HK-2 (cell line): ENCODE measurements at regions not wholly inside any gene's neighbourhood (a gene's known extent, or its start where the extent isn't known, plus 50 kb on each side); places are given as distances from the start of the nearest gene placed in this dataset.

Source experiments
- DNase-seq: peaks from one replicate; pipeline ENCODE4 v3.0.0-alpha.2; 2018; ENCODE audit not compliant: unreplicated experiment

DNA sequence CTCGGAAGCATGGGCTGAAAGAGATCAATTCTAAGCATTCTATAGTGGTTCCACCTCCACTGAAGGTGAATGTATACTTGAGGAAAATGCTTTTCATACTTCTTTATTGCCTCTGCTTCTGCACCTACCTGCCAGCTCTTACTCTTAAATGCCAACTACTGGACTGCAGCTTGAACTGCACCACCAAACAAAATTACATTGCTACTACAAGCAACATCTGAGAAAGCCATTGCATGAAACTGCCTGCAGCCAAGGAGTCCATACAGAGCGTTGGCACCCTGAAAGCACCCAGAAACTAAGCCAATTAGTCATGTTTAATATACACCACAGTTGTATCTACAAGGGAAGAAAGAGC lies 440.9 kb downstream of the BTBD3 start:
- no peak for DNase-seq

- DNase-seq, result no peak
Measured at GRCh38 chr20:12371990-12372389, 454.3 kb downstream of the BTBD3 start.

GRCh38 chr20:12372557-12372956 lies 454.9 kb downstream of the BTBD3 start:
- DNase-seq, result no peak

- DNase-seq, result no peak
Measured at GRCh38 chr20:12375967-12376366, 458.3 kb downstream of the BTBD3 start.

DNA sequence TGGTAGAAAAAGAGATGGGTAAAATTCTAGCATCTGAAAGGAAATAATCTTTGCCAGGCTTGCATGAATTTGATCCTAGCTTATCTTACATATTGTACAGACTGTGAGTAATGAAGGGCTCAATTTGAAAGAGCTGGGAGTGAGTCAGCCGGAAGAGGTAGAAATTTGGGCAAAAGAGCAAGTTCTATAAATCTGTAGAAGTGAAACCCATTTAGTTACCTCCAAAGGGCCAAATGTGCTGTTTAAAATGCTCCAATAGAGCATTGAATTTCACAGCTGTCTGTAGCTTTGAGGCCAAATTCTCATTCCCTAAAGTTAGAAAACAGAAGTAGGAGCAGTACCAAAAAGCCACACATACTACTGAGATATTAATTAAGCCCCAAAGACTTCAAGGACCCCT lies 466.1 kb downstream of the BTBD3 start:
- DNase-seq, result no peak

- DNase-seq, result no peak
Measured at GRCh38 chr20:12386821-12387220, 469.1 kb downstream of the BTBD3 start.

GRCh38 chr20:12391099-12391498 lies 473.4 kb downstream of the BTBD3 start:
- no peak for DNase-seq

- peak; percentile 50 for DNase-seq
Measured at GRCh38 chr20:12394786-12395185, 477.1 kb downstream of the BTBD3 start.

- no peak for DNase-seq
Measured at GRCh38 chr20:12395353-12395752, 477.7 kb downstream of the BTBD3 start.

DNA sequence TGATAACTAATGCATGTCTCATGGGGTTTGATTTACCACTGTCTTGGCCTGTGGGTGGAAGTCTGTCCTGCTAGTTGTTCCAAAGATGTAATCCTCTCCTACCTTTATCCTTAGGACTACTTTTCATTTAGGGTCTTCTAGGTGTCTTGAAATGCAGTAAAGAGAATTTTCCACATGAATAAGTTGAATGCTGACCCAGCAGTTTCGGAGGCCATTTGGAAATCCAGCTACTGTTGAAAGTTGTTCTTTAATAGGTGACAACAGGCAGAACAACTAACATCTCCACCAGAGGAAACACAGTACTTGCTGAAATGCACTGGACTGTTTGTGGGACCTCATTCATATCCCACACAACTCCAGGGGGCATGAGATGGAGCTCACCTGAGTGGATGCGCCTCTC lies 478.1 kb downstream of the BTBD3 start:
- DNase-seq, result no peak

DNA sequence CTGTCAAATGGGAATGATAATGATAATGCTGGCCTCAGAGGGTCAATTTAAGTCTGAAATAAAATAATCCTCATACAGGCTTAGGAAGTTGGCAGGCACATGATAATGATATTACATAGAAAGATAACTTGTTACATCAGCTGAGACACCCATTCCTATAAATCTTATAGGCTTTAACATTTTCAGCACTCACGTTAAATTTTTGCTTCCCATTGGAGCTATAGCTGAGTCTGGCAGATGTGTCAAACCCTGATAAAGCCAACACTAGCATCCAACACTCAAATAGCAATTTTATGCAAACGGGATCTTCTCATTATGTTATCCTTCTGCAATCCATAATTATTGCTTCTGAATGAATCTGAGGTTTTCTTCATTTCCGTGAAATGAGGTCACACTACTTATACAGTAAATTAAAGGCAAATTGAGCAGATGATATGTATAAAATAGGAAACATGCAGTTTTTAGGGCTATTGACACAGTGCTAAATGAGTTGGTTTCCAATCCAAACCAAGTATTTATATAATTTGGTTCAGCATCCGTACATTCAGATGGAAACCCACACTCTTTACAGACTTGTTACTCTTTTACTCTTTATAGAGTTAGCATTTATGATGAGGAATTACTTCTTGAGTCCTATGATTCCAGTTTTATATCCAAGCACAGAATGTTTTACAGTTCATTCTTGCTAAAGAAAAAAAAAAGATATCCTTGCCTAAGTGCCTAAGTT lies 481.6 kb downstream of the BTBD3 start:
- DNase-seq, result no peak

DNA sequence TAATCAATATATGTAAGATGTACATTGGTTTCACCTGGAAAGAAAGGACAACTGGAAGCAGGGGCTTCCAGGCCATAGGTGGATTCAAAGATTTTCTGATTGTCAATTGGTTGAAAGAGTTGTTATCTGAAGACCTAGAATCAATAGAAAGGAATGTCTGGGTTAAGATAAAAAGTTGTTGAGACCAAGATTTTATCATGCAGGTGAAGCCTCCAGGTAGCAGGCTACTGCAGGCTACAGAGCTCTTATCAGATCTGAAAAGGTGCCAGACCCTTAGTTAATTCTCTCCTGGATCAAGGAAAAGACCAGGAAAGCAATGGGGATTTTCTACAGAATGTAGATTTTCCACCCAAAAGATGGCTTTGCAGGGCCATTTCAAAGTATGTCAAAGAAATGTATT lies 487.2 kb downstream of the BTBD3 start:
- no peak for DNase-seq

DNA sequence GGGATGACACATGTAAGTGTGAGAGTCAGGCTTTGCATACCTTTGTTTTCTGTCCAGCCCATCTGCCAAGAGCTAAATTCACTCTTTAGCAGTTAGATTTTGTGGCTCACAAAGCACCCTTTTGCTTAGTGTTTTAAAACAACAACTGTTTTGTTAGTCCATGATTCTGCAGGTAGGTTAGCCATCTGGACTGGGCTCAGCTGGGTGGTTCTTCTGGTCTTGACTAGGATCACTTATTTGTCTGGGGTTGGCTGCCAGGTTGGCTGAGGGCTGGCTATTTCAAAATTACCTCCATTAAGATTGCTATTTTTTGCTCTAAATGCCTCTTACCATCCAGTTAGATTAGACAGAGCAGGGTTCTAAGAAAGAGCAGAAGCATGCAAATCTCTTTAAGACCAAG lies 489.3 kb downstream of the BTBD3 start:
- no peak for DNase-seq

- no peak for DNase-seq
Measured at GRCh38 chr20:12409501-12409900, 491.8 kb downstream of the BTBD3 start.

DNA sequence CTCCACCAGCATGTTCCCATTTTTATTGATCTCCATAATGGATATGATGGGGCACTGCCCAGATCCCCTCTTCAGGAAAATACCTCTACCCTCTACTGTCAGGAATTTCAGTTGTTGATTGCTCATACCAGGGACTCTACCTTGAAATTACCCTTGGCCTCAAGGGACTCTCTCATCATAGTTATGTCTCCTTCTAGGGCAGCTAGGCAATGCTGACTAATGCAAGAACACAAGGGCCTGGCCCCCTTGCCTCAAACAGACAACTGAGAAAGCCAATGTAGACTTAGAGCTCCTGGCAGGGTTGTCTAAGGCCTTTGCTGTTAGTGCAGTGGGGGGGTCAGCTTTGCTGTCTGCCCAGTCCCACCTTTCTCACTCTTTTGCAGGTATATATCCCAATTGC lies 493.1 kb downstream of the BTBD3 start:
- DNase-seq, result no peak

DNA sequence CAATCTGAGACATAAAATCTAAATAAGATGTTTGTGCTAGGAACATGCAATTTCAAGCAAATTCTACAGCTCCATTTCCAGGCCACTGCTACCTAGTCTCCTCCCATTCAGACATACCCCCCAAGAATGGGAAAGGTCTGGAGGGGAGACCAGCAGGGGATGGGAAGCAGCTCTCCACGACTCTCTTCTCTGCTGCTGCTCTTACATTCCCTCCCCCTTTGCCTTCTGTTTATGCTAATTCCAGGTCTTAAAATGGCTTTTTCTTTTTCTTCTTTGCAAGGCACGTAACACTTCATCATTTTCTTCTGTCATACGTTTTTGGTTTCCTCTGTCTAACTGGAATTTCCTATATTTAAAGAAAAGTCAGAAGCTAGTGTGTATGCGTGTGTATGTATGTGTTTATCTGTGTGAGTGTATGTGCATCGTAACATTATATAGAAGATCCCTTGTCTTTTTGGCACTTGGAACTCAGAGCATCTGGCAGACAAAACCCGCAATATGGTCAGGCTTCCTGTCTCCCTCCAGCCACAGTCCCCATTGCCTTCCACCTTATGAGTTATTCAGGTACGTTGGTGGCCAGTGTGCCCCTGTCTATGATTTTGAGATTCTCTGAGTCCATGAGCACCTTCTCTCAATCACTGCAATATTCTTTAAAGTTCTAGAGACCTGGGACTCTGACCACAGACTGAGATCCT lies 493.7 kb downstream of the BTBD3 start:
- no peak for DNase-seq

DNA sequence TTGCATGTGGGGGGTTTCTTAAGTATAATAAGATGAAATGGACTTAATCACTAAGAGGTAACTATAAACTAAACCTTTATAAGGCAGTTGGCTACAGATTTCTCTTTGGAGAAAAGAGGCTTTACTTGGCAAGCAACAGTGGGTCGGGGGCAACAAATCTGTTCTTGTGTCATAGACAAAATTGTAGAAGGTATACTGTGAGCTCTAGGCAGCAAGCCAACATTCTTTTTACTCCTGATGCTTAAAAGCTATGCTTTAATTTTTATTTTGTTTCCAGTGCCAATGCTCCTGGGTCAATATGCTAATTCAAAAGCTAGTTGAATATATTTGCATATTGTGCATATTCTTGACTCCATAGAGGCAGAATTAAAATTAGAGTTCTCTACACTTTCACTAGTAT lies 495.4 kb downstream of the BTBD3 start:
- DNase-seq, result no peak

DNA sequence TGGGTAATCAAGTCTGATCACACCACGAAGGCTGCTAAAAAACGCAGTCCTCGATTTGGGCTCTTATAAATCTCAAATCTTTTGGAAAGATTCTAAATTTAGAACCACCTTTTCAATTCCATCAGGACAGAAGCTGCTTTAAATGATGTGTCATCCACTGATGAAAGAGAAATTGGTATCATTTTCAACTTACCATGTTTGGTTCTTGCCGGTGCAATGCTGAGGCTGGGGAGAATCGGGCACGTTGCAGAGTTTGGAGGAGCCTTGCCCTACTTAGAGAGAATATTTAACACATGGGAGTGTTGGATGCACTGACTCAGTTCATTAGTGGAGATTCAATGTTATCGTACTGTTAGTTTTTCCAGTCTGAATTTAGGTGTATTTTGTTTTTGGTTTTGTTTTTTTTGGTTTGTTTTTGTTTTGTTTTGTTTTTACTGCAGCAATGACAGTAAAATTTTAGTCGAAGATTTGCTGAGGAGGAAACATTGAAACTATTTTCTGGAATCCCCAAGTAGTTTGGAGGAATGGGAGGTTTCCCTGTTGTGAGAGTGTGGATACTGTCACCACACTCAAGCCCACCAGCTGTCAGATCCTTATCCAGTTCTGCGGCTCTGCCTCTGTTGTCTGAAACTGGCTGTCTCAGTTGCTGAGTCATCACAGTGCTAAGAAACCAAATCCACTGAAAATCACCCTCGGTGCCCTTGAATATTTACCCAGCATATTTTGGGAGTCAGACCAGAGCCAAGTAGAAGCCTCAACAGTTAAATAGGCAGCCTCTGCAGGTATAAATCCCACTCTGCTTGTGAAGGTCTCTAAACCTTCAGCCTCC lies 497.0 kb downstream of the BTBD3 start:
- no peak for DNase-seq

DNA sequence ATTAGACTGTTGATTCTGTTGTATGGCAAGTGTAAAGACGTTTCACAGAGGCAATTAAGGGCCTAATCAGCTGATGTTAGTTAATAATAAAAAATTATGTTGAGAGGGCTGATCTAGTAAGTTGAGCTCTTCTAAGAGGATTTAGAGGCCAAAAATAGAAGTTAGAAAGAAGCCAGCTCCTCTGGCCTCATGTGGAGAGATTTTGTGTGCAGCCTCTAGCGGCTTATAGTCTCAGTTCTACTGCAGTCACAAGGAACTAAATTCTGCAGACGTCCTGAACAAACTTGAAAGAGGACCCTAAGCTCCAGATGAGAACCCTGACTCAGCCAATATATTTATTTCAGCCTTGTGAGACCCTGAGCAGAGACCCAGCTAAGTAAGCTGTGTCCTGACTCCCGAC lies 498.6 kb downstream of the BTBD3 start:
- no peak for DNase-seq

GRCh38 chr20:12433724-12434123 lies 516.0 kb downstream of the BTBD3 start:
- DNase-seq, result no peak

DNA sequence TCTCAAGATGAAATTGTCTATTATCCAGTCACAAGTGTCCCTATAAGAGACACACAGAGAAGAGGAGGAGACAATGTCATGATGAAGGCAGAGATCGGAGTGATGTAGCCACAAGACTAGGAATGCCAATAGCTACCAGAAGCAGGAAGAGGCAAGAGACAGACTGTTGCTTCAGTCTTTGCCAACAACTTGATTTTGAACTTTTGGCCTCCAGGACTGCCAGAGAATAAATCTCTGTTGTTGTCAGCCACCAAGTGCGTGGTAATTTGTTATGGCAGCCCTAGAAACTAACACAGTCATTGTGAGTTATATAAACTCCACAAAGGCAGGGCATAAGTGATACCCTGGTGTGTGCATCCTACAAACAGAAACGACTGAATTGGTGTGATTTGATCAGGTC lies 517.0 kb downstream of the BTBD3 start:
- DNase-seq, result no peak

- no peak for DNase-seq
Measured at GRCh38 chr20:12435268-12435667, 517.6 kb downstream of the BTBD3 start.

GRCh38 chr20:12453711-12454110 lies 536.0 kb downstream of the BTBD3 start:
- DNase-seq, result no peak
